ENCODE measurements at regions not wholly inside any gene's neighbourhood (a gene's known extent, or its start where the extent isn't known, plus 50 kb on each side); places are given as distances from the start of the nearest gene placed in this dataset.

DNA sequence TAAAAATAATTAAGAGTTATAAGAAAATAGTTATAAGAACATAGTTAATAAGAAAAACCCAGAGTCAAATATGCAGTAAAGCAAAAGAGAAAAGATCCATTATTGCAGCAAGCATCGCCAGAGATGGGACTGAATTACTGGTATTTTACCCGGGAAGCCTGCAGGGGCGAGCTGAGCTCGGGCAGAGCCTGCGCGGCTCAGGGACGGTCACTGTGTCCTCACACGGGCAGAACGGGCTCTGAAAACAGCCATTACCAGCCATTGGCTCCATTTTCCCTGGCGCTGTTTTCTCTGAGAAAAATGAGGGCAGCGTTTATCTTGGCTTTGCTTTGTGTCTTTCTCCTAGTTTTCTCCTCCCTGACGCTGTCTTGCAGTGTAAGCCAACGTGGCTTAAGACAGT, 95.3 kb upstream of the ALKAL2 start:
- no peak for TF ChIP-seq ATAD3A (CRISPR knock-in tag; IDR thresholded peaks at IDR 0.05)
- no peak for TF ChIP-seq ZKSCAN1 (IDR thresholded peaks at IDR 0.05; ENCODE audit: low read length)
- TF ChIP-seq, protein P1, sequence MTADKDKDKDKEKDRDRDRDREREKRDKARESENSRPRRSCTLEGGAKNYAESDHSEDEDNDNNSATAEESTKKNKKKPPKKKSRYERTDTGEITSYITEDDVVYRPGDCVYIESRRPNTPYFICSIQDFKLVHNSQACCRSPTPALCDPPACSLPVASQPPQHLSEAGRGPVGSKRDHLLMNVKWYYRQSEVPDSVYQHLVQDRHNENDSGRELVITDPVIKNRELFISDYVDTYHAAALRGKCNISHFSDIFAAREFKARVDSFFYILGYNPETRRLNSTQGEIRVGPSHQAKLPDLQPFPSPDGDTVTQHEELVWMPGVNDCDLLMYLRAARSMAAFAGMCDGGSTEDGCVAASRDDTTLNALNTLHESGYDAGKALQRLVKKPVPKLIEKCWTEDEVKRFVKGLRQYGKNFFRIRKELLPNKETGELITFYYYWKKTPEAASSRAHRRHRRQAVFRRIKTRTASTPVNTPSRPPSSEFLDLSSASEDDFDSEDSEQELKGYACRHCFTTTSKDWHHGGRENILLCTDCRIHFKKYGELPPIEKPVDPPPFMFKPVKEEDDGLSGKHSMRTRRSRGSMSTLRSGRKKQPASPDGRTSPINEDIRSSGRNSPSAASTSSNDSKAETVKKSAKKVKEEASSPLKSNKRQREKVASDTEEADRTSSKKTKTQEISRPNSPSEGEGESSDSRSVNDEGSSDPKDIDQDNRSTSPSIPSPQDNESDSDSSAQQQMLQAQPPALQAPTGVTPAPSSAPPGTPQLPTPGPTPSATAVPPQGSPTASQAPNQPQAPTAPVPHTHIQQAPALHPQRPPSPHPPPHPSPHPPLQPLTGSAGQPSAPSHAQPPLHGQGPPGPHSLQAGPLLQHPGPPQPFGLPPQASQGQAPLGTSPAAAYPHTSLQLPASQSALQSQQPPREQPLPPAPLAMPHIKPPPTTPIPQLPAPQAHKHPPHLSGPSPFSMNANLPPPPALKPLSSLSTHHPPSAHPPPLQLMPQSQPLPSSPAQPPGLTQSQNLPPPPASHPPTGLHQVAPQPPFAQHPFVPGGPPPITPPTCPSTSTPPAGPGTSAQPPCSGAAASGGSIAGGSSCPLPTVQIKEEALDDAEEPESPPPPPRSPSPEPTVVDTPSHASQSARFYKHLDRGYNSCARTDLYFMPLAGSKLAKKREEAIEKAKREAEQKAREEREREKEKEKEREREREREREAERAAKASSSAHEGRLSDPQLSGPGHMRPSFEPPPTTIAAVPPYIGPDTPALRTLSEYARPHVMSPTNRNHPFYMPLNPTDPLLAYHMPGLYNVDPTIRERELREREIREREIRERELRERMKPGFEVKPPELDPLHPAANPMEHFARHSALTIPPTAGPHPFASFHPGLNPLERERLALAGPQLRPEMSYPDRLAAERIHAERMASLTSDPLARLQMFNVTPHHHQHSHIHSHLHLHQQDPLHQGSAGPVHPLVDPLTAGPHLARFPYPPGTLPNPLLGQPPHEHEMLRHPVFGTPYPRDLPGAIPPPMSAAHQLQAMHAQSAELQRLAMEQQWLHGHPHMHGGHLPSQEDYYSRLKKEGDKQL (CRISPR knock-in tag; IDR thresholded peaks at IDR 0.05; ENCODE audit: low read depth) = no peak
- no peak for TF ChIP-seq POLR2A (IDR thresholded peaks at IDR 0.05; ENCODE audit: insufficient read depth in 1 of 2, low read depth in 2 of 2, low read length in 2 of 2)
- TF ChIP-seq EZH2 (conservative IDR thresholded peaks at IDR 0.05; ENCODE audit: low read depth, low read length) = no peak
- TF ChIP-seq, protein P2, sequence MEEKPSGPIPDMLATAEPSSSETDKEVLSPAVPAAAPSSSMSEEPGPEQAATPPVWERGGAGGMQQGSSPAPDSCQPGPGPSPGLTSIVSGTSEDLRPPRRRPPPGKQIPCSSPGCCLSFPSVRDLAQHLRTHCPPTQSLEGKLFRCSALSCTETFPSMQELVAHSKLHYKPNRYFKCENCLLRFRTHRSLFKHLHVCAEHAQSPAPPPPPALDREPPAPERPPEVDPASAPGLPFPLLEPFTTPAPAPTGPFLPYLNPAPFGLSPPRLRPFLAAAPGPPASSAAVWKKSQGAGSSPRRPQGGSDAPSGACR (CRISPR knock-in tag; IDR thresholded peaks at IDR 0.05) = no peak

Data from HepG2 (cell line).